Liver (tissue), 8 donors: ENCODE measurements at regions not wholly inside any gene's neighbourhood (a gene's known extent, or its start where the extent isn't known, plus 50 kb on each side); places are given as distances from the start of the nearest gene placed in this dataset.

Experiments
- DNase-seq: peaks from one replicate; pipeline ENCODE4 v3.0.0-alpha.2; 2017; ENCODE audit warnings: low spot score
- H3K27ac ChIP-seq, 2 donors: one replicate each; pipeline ENCODE4 v1.7.0; 2013; ENCODE audit warnings: inconsistent platforms in 2 of 2, low read length in 2 of 2, control low read depth in 1 of 2, low read depth in 1 of 2, mild to moderate bottlenecking in 1 of 2
- H3K27me3 ChIP-seq, 4 donors: one replicate each; pipeline versions ENCODE4 v1.6.1 to v1.7.0; 2013; ENCODE audit warnings: low read length in 3 of 4, inconsistent platforms in 1 of 4, mild to moderate bottlenecking in 1 of 4, moderate library complexity in 1 of 4; ENCODE audit not compliant: control insufficient read depth in 4 of 4, insufficient read depth in 4 of 4
- H3K36me3 ChIP-seq, 4 donors: one replicate each; pipeline versions ENCODE4 v1.6.1 to v1.7.0; 2013; ENCODE audit warnings: low read length in 3 of 4, mild to moderate bottlenecking in 3 of 4, low read depth in 1 of 4, moderate library complexity in 1 of 4; ENCODE audit not compliant: control insufficient read depth in 4 of 4, insufficient read depth in 3 of 4
- H3K4me1 ChIP-seq, 4 donors: one replicate each; pipeline versions ENCODE4 v1.6.1 to v1.7.0; 2013; ENCODE audit warnings: low read length in 3 of 4, mild to moderate bottlenecking in 3 of 4, moderate library complexity in 1 of 4; ENCODE audit not compliant: control insufficient read depth in 4 of 4, insufficient read depth in 4 of 4
- H3K4me3 ChIP-seq, 3 donors: one replicate each; pipeline versions ENCODE4 v1.6.1 to v1.7.0; 2013; ENCODE audit warnings: low read length in 3 of 3, control low read depth in 1 of 3, low read depth in 1 of 3, mild to moderate bottlenecking in 1 of 3
- H3K9ac ChIP-seq, 2 donors: one replicate each; pipeline ENCODE4 v1.7.0; 2013; ENCODE audit warnings: low read length in 2 of 2, mild to moderate bottlenecking in 2 of 2, moderate library complexity in 2 of 2, control low read depth in 1 of 2, low read depth in 1 of 2
- H3K9me3 ChIP-seq, 4 donors: one replicate each; pipeline versions ENCODE4 v1.6.1 to v1.7.0; 2013; ENCODE audit warnings: low read length in 3 of 4; ENCODE audit not compliant: control insufficient read depth in 4 of 4
- ATF3 ChIP-seq: IDR thresholded peaks from 2 replicates; pipeline ENCODE4 v1.6.1; 2016; ENCODE audit warnings: antibody characterized with exemption
- EGR1 ChIP-seq, 2 donors: IDR thresholded peaks; 2 replicates each; pipeline ENCODE4 v1.6.1; 2016 to 2018; ENCODE audit warnings: antibody characterized with exemption in 2 of 2, low read depth in 2 of 2
- FOXA1 ChIP-seq: IDR thresholded peaks from 2 replicates; pipeline ENCODE4 v1.6.1; 2016; ENCODE audit warnings: antibody characterized with exemption
- FOXA2 ChIP-seq: IDR thresholded peaks from 2 replicates; pipeline ENCODE4 v1.6.1; 2016; ENCODE audit warnings: antibody characterized with exemption
- GABPA ChIP-seq, 2 donors: IDR thresholded peaks in 1 of 2; conservative IDR thresholded peaks in 1 of 2; 2 replicates each; pipeline ENCODE4 v1.6.1; 2016; ENCODE audit warnings: antibody characterized with exemption in 2 of 2, mild to moderate bottlenecking in 1 of 2, moderate library complexity in 1 of 2
- HNF4A ChIP-seq, 2 donors: conservative IDR thresholded peaks; 2 replicates each; pipeline ENCODE4 v1.6.1; 2016; ENCODE audit warnings: antibody characterized with exemption in 2 of 2, mild to moderate bottlenecking in 2 of 2
- HNF4G ChIP-seq: IDR thresholded peaks from 2 replicates; pipeline ENCODE4 v1.6.1; 2016; ENCODE audit warnings: antibody characterized with exemption
- JUND ChIP-seq, 2 donors: IDR thresholded peaks; 2 replicates each; pipeline ENCODE4 v1.6.1; 2016; ENCODE audit warnings: antibody characterized with exemption in 2 of 2
- MAX ChIP-seq: IDR thresholded peaks from 2 replicates; pipeline ENCODE4 v1.6.1; 2016; ENCODE audit warnings: antibody characterized with exemption
- NR2F2 ChIP-seq: IDR thresholded peaks from 2 replicates; pipeline ENCODE4 v1.6.1; 2016; ENCODE audit warnings: antibody characterized with exemption
- RAD21 ChIP-seq, 2 donors: IDR thresholded peaks; 2 replicates each; pipeline ENCODE4 v1.6.1; 2016; ENCODE audit warnings: antibody characterized with exemption in 2 of 2, mild to moderate bottlenecking in 2 of 2
- REST ChIP-seq: IDR thresholded peaks from 2 replicates; pipeline ENCODE4 v1.6.1; 2016; ENCODE audit warnings: antibody characterized with exemption, mild to moderate bottlenecking
- RXRA ChIP-seq, 2 donors: IDR thresholded peaks; 2 replicates each; pipeline ENCODE4 v1.6.1; 2017 to 2018; ENCODE audit warnings: antibody characterized with exemption in 2 of 2, mild to moderate bottlenecking in 1 of 2
- SP1 ChIP-seq: IDR thresholded peaks from 2 replicates; pipeline ENCODE4 v1.6.1; 2018; ENCODE audit warnings: antibody characterized with exemption, mild to moderate bottlenecking
- TAF1 ChIP-seq: conservative IDR thresholded peaks from 2 replicates; pipeline ENCODE4 v1.6.1; 2016; ENCODE audit warnings: antibody characterized with exemption, mild to moderate bottlenecking
- YY1 ChIP-seq: IDR thresholded peaks from 2 replicates; pipeline ENCODE4 v1.6.1; 2016; ENCODE audit warnings: antibody characterized with exemption, mild to moderate bottlenecking
- WGBS: extraction: QIAGEN DNeasy Blood & Tissue Kit; methylation state at CpG from one replicate; pipeline ENCODE4 v1.1.7; 2013; 5-methylcytosine and 5-hydroxymethylcytosine counted together
- TF ChIP-seq, protein P1 (sequence below): IDR thresholded peaks from 2 replicates; pipeline ENCODE4 v1.6.1; 2016; ENCODE audit warnings: antibody characterized with exemption
- TF ChIP-seq, protein P2 (sequence below): fragments of 150-350 bp; IDR thresholded peaks from 2 replicates; pipeline ENCODE4 v1.5.1; 2017; ENCODE audit warnings: improper control_type of control experiment, low read depth, low read length; ENCODE audit not compliant: missing input control
- donor health status: healthy.
- donor health status: healthy.
- donor health status: healthy.
- donor health status: healthy.
- donor health status: healthy.

DNA sequence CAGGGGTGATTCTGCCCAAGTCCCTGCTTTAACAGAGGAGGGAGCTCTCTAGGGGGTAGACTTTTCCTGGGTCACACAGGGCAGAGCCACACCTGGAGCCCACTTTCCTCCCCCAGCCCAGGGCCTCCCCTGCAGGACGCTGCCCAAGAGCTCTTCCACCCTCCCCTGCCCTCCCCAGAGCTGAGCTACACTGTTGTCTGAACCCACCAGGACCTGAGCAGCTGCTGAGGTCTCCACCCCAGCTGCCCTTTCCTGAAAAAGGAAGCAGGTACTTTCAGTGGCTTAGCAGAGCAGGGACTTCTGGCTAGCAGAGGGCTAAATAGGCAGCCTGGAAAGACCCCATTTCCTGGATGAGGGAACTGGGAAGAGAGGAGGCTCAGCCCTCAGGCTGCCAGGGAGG, 169.3 kb upstream of the ETV3 start:
- no peaks in the 10 kb centered on the region for H3K27me3 ChIP-seq
- 71% methylated on average over 1 of the region's 1 CpG for WGBS
- no peak for DNase-seq
- no peaks in the 10 kb centered on the region for H3K9me3 ChIP-seq
- H3K4me3 ChIP-seq = no peak overlapping the region
- peaks cover 2 to 8% (median 4%) of the 10 kb centered on the region in 4 donors for H3K4me1 ChIP-seq
- no peak for TF ChIP-seq HNF4A (conservative IDR thresholded peaks at IDR 0.05)
- TF ChIP-seq FOXA2 = no peak
- TF ChIP-seq ATF3 = no peak
- TF ChIP-seq MAX = no peak
- TF ChIP-seq HNF4G = no peak
- H3K36me3 ChIP-seq = no peaks in the 10 kb centered on the region
- no peak overlapping the region for H3K27ac ChIP-seq
- no peak overlapping the region for H3K9ac ChIP-seq

DNA sequence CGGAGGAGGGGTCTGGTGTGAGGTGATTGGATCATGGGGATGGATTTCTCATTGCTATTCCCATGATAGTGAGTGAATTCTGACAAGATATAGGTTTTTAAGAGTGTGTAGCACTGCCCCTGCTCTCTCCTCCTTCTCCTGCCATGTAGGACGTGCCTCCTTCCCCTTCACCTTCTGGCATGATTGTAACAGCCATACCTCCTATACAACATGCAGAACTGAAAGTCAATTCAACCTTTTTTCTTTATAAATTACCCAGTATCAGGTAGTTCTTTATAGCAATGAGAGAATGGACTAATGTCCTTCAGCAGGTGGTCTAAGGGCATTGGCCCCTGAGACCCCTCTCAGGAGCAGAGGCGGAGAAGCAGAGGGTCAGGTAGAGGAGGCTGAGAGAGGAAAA, 168.7 kb upstream of the ETV3 start:
- TF ChIP-seq TAF1 = no peak
- TF ChIP-seq YY1 = no peak
- TF ChIP-seq JUND (IDR thresholded peaks at IDR 0.05) = no peak
- no peak for TF ChIP-seq RXRA (IDR thresholded peaks at IDR 0.05)
- no peak for TF ChIP-seq MAX
- TF ChIP-seq HNF4G = no peak
- no peak for TF ChIP-seq ATF3
- TF ChIP-seq RAD21 (IDR thresholded peaks at IDR 0.05) = no peak
- TF ChIP-seq GABPA (IDR thresholded peaks at IDR 0.05 in 1 of 2, conservative IDR thresholded peaks at IDR 0.05 in 1 of 2) = no peak
- TF ChIP-seq NR2F2 = no peak
- no peak for TF ChIP-seq HNF4A (conservative IDR thresholded peaks at IDR 0.05)
- no peak for TF ChIP-seq REST
- TF ChIP-seq FOXA2 = no peak
- TF ChIP-seq, protein P1, sequence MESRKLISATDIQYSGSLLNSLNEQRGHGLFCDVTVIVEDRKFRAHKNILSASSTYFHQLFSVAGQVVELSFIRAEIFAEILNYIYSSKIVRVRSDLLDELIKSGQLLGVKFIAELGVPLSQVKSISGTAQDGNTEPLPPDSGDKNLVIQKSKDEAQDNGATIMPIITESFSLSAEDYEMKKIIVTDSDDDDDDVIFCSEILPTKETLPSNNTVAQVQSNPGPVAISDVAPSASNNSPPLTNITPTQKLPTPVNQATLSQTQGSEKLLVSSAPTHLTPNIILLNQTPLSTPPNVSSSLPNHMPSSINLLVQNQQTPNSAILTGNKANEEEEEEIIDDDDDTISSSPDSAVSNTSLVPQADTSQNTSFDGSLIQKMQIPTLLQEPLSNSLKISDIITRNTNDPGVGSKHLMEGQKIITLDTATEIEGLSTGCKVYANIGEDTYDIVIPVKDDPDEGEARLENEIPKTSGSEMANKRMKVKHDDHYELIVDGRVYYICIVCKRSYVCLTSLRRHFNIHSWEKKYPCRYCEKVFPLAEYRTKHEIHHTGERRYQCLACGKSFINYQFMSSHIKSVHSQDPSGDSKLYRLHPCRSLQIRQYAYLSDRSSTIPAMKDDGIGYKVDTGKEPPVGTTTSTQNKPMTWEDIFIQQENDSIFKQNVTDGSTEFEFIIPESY = no peak
- TF ChIP-seq SP1 = no peak
- no peak for TF ChIP-seq EGR1 (IDR thresholded peaks at IDR 0.05; ENCODE audit: low read depth in 2 of 2)
- no peak for TF ChIP-seq FOXA1
- TF ChIP-seq, protein P2, sequence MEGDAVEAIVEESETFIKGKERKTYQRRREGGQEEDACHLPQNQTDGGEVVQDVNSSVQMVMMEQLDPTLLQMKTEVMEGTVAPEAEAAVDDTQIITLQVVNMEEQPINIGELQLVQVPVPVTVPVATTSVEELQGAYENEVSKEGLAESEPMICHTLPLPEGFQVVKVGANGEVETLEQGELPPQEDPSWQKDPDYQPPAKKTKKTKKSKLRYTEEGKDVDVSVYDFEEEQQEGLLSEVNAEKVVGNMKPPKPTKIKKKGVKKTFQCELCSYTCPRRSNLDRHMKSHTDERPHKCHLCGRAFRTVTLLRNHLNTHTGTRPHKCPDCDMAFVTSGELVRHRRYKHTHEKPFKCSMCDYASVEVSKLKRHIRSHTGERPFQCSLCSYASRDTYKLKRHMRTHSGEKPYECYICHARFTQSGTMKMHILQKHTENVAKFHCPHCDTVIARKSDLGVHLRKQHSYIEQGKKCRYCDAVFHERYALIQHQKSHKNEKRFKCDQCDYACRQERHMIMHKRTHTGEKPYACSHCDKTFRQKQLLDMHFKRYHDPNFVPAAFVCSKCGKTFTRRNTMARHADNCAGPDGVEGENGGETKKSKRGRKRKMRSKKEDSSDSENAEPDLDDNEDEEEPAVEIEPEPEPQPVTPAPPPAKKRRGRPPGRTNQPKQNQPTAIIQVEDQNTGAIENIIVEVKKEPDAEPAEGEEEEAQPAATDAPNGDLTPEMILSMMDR = no peak
- H3K27me3 ChIP-seq = no peaks in the 10 kb centered on the region
- H3K36me3 ChIP-seq = no peaks in the 10 kb centered on the region
- no peak overlapping the region for H3K4me3 ChIP-seq
- no peak for DNase-seq
- H3K9ac ChIP-seq = no peak overlapping the region
- 90% methylated on average over 3 of the region's 3 CpGs for WGBS
- no peak overlapping the region for H3K27ac ChIP-seq
- peaks cover 0 to 4% (median under 1%) of the 10 kb centered on the region in 4 donors for H3K4me1 ChIP-seq
- no peaks in the 10 kb centered on the region for H3K9me3 ChIP-seq
